ENCODE measurements at regions not wholly inside any gene's neighbourhood (a gene's known extent, or its start where the extent isn't known, plus 50 kb on each side); places are given as distances from the start of the nearest gene placed in this dataset.

DNA sequence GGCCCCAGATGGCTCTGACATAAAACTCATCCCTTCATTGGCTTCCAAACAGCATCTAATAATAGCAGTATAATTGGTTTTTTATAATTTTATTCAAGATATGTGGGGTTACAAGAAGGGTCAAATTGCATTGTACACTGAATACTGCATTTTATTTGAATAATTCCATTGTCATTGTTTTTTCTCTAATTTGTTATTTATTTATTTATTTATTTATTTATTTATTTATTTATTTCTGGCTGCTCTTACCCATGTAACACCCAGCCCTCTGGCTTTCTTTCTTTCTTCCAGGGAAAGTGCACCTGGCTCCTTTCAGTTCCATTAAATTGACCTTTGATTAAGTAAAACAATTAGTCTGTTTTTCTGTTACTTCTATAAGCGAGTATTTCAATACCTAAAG lies 210.1 kb downstream of the CDH9 start:
- DNase-seq (ENCODE audit: low spot score), result no peak

DNA sequence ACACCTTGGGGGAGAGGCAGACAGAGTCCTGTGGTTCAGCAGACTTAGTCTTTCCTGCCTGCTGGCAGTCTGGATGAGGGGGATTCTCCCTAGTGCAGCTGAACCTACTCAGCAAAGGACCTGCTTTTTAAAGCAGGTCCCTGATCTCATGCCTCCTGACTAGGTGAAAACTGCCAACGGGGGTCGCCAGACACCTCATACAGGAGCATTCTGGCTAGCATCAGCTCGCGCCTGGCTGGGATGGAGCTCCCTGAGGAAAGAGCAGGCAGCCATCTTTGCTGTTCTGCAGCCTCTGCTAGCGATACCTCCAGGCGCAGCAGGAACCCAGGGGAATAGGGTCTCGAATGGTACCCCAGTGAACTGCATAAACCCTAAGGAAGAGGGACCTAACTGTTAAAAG lies 225.2 kb downstream of the CDH9 start:
- DNase-seq (ENCODE audit: low spot score), result no peak

GRCh38 chr5:26812714-26813113 lies 225.7 kb downstream of the CDH9 start:
- DNase-seq (ENCODE audit: low spot score), result no peak

- DNase-seq (ENCODE audit: low spot score), result no peak
These were observed 230.9 kb downstream of the CDH9 start for GRCh38 chr5:26807231-26808199.

DNA sequence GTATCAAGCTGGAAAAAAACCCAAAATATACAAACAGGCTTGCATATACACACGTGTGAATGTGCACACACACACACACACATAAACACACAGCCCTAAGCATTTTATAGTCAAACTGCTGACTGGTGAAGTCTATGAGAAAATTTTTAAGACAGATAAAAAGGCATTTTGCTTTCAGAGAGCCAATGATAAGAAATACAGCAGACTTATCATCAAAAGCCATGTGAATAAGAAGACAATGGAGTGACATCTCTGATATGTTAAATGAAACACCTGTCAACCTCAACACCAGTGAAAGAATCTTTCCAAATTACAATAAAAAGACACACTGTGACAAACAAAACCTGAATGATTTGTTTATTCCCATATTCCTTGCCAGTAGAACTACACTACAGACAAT lies 233.3 kb downstream of the CDH9 start:
- DNase-seq (ENCODE audit: low spot score), result no peak

DNA sequence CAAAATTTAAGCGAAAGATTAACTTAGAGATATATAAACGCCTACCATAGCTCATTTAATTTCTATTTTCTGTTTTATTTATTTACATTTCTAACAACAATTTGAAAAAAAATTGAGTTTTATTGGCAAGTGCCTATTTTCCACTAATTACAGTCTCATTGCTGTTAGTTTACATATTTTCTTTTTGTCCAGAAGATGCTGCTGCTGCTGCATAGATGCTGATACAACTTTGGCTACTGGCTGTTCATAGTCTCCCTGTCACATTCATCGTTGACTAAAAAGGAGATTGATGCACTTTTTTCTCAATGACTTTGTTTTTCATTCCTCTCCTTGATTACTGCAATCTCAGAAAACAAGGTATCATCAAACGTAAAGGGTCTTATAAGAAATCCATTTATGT lies 235.4 kb downstream of the CDH9 start:
- DNase-seq (ENCODE audit: low spot score), result no peak

DNA sequence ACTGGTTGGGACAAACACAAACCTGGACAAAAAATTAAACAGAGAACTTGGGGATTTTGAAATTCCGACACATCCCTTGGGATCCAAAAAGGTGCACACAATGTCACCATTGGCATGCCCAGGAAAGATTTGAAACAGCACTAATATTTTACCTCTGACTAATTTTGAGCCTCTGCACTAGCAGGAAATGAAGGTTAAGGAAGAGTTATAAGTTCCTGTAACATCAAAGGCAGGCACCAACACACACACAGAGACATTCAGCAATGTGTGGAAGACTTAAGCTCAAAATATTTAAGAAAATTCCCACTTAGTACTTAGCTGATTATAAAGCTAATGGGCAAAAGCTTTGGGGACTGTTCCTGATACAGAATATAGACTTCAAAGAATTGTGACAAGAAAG lies 247.0 kb downstream of the CDH9 start:
- DNase-seq (ENCODE audit: low spot score), result no peak

DNA sequence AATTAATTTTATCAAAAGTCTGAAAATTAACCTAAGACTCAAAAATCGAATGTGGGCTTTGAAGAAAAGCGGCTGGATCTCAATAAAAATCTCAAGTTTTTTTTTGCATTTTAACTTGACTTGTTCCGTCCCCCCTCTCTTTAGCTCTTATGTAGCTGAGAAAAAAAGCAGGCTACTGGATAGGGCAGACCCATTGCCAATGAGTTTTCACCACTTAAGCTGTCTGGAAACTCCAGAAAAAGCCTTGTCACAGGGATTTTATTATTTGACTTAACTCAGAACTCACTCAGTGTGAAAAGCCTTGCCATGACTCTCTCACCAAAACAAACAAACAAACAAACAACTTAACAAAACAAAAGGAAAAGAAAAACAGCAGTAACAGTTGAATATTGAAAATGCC lies 247.4 kb downstream of the CDH9 start:
- no peak for DNase-seq (ENCODE audit: low spot score)

DNA sequence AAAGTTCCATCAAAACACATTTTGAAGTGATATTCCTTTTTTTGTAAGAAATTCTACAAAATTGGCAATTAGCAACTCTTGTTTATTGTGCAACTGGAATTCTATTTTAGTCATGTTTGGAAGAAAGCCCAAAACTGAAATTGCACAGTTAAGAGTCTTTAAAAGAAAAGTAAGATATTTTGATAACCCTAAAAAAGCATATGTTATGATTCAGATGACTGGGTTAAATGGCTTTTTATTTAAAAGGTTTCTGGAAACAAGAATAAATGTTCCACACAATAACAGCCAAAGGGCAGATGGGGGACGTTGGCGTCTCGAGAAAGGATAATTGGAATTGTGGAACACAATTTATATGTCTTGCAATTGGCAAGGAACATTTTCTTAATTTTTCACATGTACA lies 275.2 kb downstream of the CDH9 start:
- DNase-seq (ENCODE audit: low spot score), result no peak

DNA sequence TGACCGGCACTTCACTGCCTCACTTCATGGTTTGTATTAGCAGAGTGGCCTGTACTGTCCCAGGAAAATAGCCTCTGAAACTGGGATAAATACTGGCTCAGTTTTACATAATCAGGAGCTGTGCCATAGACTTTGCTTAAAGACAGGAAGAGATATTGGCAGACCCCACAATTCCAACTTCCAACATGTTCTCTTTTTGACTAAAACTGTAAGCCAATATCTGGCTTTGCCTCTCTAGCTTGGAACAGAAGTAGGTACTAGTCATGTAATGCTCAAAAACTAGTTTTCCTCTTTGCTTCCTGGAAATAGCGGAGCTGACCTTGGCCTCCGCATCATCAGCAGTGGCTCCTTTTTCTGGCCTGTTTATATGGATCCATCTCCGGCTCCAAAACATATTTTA lies 276.9 kb downstream of the CDH9 start:
- DNase-seq (ENCODE audit: low spot score), result no peak

DNA sequence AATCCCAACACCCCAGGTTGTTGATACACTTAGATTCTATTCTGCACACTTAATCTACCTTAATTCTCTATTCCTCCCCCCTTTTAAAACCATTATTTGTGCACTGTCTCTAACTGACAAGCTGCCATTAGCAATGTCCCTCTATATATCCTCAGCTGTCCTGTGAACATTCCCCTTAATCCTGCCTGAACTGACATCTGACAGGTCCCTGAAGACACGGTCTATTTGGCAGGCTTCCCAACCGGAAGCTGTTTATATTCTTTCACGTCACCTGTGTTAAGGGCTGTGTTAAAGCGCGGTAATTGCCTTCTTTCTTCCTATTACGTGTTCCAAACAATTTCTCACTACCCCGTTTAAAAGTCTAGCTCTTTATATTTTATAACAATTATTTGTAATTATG lies 277.3 kb downstream of the CDH9 start:
- DNase-seq (ENCODE audit: low spot score), result no peak

DNA sequence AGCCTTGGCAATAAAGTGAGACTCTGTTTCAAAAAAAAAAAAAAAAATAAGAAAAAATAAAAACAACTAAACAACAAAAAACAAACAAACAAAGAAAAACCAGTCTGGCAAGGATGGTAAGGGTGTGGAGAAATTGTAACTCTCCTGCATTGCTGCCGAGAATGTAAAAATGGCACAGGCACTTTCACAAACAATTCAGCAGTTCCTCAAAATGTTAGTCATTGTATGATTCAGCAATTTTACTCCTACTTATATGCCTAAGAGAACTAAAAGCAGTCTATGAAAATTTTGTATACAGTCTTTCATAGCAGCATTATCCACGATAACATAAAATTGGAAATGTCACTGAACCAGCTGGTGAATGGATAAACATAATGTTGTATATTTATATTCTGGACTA lies 280.4 kb downstream of the CDH9 start:
- no peak for DNase-seq (ENCODE audit: low spot score)

DNA sequence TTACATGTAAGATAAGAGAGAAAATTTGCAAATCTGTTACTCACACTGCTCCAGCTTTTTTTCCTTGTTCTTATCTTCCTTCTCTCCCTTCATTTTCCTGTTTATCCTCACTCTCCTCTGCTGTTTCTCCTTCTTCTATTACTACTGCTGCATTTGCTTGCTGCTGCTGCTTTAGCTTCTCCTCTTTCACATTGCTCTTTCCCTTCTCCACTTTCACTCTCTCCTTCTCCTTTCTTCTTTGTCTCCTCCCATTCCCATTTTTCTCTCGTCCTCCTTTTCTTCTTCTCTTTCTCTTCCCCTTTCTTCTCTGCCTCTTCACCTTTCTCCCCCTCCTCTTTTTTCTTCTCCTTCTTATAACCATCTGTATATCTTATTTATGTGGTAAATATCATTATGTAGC lies 288.6 kb downstream of the CDH9 start:
- no peak for DNase-seq (ENCODE audit: low spot score)

DNA sequence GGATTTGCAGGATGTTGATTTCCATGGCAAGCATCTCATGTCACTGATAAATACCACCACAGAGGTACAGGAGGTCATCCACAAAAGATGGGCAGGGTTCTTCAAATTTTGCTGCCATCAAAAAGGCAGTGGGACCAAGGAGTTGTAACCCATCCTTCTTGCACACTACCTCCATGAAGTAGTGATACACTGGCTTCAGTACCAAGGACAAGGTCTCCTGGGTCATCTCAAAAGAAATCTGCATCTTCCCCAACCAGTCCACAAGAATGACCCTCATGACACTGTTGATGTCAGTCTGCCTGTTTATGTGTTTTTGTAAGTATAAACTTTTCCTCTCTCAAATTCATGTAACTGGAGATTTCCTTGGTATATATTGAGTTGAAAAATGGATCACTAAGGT lies 298.2 kb downstream of the CDH9 start:
- no peak for DNase-seq (ENCODE audit: low spot score)

- DNase-seq (ENCODE audit: low spot score), result no peak
These were observed 300.8 kb downstream of the CDH9 start for GRCh38 chr5:26737348-26738265.

- DNase-seq (ENCODE audit: low spot score), result no peak
These were observed 310.5 kb downstream of the CDH9 start for GRCh38 chr5:26727916-26728315.

DNA sequence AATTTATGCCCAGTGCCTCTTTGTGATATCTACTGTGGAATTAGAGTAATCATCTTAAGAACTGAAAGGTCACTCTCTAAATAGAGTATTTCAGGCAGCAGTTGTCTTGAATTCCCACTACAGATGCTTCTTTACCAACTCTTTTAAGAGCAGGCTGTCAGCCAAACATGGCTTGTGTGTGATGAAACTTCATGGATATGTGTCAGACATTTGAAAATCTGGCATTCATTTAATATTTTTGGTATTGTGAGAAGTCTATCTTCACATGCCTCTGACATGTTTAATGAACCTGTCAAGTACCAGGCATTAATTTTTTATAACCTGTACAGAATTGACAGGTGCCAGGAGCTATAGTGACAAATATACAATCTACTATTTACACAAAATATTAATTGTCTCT lies 318.6 kb downstream of the CDH9 start:
- DNase-seq (ENCODE audit: low spot score), result no peak

DNA sequence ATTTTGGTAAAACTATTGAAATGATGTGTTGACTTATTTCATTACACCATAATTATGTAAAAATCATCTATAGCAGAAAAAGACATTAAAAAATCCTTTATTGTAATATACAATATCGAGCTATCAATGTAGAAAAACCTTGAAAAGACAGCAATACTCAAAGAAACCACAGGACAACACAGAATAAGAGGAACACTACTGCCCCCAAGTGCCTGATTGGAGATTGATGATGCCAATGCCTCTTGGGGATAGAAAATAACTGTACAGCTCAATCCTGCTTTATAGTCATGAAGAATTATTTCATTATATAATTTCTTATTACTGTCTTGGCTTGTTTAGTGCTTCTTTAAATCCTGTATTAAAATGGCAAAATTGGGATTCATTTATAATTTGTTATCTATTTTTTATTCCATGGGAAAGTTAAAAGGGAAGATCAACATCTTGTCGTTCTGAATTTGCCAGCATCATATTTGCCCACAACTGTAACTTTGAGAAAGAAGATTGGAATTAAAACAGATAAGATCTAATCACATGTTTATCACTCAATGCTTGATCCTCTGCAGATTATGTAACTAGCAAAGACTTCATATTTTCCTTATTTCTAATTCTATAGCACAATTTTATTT lies 337.5 kb downstream of the CDH9 start:
- DNase-seq (ENCODE audit: low spot score), result peak; percentile 35

- no peak for DNase-seq (ENCODE audit: low spot score)
These were observed 345.4 kb downstream of the CDH9 start for GRCh38 chr5:26692952-26693351.

DNA sequence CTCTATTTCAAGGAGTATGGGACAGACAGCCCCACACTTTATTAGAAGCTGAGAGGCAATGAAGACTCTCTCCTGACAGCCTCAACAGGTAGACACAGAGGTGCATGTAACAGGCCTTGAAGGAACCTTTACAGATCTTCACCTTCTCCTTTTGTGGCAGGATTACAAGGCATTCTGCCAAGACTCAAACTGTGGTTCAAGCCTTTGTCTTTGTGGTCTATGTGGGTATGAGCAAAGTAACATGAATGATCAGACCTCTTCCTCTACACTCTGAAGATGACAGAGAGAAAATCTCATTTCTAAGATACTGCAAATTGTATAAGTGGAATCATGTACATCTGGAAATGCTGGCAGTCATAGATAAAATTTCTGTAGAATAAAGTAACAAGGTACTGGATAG lies 346.9 kb downstream of the CDH9 start:
- no peak for DNase-seq (ENCODE audit: low spot score)

DNA sequence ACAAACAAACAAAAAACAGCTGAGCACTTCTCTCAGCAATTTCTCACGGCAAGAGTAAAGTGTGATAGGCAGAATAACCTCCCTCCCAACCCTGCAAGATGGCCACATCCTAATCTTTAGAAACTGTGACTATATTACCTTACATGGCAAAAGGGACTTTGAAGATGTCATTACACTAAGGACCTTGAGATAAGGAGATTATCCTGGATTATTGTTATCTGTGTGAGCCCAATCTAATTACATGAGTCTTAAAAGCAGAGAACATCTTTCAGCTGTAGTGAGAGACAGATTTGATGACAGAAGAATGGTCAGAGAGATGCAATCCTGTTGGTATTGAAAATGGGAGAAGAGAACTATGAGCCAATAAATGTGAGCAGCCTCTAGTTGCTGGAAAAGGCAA lies 347.9 kb downstream of the CDH9 start:
- no peak for DNase-seq (ENCODE audit: low spot score)

DNA sequence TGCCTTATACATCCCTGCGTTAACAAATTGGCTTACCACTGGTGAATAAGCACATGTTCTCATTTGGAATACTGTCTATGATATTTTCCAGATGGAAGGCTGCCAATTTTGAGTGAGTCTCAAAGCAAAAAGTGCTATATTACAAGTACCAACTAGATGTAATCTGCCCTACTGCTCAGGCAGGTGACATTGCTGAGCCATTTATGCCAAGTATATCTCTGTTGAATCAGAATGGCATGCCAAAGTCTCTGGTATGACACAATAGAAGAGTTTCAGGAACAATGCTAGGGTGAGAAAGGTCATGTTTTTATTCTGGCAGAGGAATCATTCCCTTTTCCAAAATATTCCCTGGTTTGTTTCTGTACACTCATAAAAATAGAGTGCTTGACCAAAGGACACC lies 356.5 kb downstream of the CDH9 start:
- no peak for DNase-seq (ENCODE audit: low spot score)

GRCh38 chr5:26674846-26675245 lies 363.5 kb downstream of the CDH9 start:
- DNase-seq (ENCODE audit: low spot score), result no peak
